ENCODE measurements at regions not wholly inside any gene's neighbourhood (a gene's known extent, or its start where the extent isn't known, plus 50 kb on each side); places are given as distances from the start of the nearest gene placed in this dataset.

DNA sequence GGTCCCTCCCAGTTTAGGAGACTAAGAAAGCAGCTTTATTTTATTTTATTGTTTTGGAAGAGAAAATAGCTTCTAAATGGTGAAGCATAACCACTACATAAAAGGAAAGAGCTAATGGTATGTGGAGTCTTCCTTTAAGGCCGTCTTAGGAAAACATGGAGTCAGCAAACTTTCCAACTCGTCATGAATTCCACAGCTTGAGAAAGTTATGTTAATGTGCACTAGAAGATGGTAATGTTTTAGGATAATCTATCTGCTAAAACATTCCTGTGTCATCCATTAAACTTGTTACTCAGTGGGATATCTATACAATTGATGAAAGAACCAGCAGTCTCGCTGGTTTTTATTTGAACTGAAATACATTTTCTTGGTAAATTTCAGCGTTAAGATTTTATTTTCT is 448.4 kb upstream of the SEL1L start:
- TF ChIP-seq CTCF (IDR thresholded peaks at IDR 0.05; ENCODE audit: poor library complexity) (no peak), EZH2 (IDR thresholded peaks at IDR 0.05; ENCODE audit: borderline replicate concordance) (no peak)
